ENCODE measurements at regions not wholly inside any gene's neighbourhood (a gene's known extent, or its start where the extent isn't known, plus 50 kb on each side); places are given as distances from the start of the nearest gene placed in this dataset.

DNA sequence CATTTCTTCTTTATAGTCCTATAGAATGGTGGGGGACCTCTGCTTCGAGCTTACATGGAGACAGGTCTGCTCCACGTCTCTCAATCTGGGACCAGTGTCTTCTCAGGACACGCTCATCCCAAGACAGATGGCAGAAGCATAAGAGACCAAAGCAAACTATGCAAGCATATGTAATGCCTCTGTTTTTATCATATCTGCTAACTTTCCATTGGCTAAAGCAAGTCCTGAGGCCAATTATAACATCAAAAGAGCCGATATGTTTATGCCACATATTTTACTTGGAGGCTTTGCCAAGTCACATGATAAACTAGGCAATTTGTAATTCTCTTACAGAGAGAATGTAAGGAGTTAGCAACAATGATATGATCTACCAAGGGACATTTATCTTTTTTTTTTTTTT lies 102.6 kb upstream of the NRBF2 start:
- H3K4me1 ChIP-seq (replicated peaks), result no peaks in the 10 kb centered on the region
- 0 out of 2 replicates have a peak, but pooled peaks cover 5% of the 10 kb centered on the region for H3K27me3 ChIP-seq (replicated peaks)
- no peaks in the 10 kb centered on the region for H3K9me3 ChIP-seq (replicated peaks)
- DNase-seq (ENCODE audit: low read depth in 1 of 2, low spot score in 2 of 2), result no peak
- H3K27ac ChIP-seq, result no peak overlapping the region
- no peak overlapping the region for H3K4me3 ChIP-seq
- H3K36me3 ChIP-seq, result no peaks in the 10 kb centered on the region

DNA sequence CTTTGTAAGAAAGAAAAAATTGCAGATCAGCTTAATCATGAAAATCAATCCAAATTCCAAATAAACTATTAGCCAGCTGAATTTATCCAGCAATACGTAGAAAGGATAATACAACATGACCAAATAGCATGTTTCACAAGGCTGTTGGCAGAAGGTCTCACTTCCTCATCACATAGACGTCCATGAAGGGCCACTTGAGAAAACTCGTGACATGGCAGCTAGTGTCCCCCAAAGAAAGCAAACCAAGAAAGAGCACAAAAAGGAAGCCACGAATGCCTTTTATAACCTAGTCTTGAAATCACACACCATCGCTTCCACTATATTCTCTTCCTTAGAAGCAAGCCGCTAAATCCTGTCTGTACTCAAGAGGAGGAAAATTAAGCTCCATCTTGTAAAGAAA lies 105.6 kb upstream of the NRBF2 start:
- H3K4me3 ChIP-seq, result no peak overlapping the region
- no peaks in the 10 kb centered on the region for H3K9me3 ChIP-seq (replicated peaks)
- H3K27ac ChIP-seq, result no peak overlapping the region
- H3K4me1 ChIP-seq (replicated peaks), result no peaks in the 10 kb centered on the region
- no peak for DNase-seq (ENCODE audit: low read depth in 1 of 2, low spot score in 2 of 2)
- 0 out of 2 replicates have a peak, but pooled peaks cover 5% of the 10 kb centered on the region for H3K27me3 ChIP-seq (replicated peaks)
- H3K36me3 ChIP-seq, result no peaks in the 10 kb centered on the region

- H3K9me3 ChIP-seq (replicated peaks), result no peaks in the 10 kb centered on the region
- no peaks in the 10 kb centered on the region for H3K4me1 ChIP-seq (replicated peaks)
- H3K27ac ChIP-seq, result no peak overlapping the region
- no peak for DNase-seq (ENCODE audit: low read depth in 1 of 2, low spot score in 2 of 2)
- H3K4me3 ChIP-seq, result no peak overlapping the region
- H3K27me3 ChIP-seq (replicated peaks), result no peaks in the 10 kb centered on the region; the same call in 1 of the 2 replicates
- H3K36me3 ChIP-seq, result no peaks in the 10 kb centered on the region
These were observed 111.9 kb upstream of the NRBF2 start for GRCh38 chr10:63021225-63021624.

GRCh38 chr10:63013755-63014154 lies 119.4 kb upstream of the NRBF2 start:
- Histone ChIP-seq H3K27ac (no peak overlapping the region), H3K27me3 (replicated peaks) (no peaks in the 10 kb centered on the region; the same call in 1 of the 2 replicates), H3K4me3 (no peak overlapping the region), H3K9me3 (replicated peaks) (no peaks in the 10 kb centered on the region), H3K4me1 (replicated peaks) (no peaks in the 10 kb centered on the region), H3K36me3 (no peaks in the 10 kb centered on the region)
- no peak for DNase-seq (ENCODE audit: low read depth in 1 of 2, low spot score in 2 of 2)

- no peaks in the 10 kb centered on the region for H3K36me3 ChIP-seq
- no peaks in the 10 kb centered on the region for H3K4me1 ChIP-seq (replicated peaks)
- H3K27ac ChIP-seq, result no peak overlapping the region
- no peaks in the 10 kb centered on the region; the same call in 1 of the 2 replicates for H3K27me3 ChIP-seq (replicated peaks)
- H3K9me3 ChIP-seq (replicated peaks), result no peaks in the 10 kb centered on the region
- DNase-seq (ENCODE audit: low read depth in 1 of 2, low spot score in 2 of 2), result no peak
- H3K4me3 ChIP-seq, result no peak overlapping the region
These were observed 120.5 kb upstream of the NRBF2 start for GRCh38 chr10:63012623-63013022.

- H3K36me3 ChIP-seq, result no peaks in the 10 kb centered on the region
- H3K4me1 ChIP-seq (replicated peaks), result 0 out of 2 replicates have a peak, but pooled peaks cover 6% of the 10 kb centered on the region
These were observed 122.9 kb upstream of the NRBF2 start for GRCh38 chr10:63010203-63010602.

DNA sequence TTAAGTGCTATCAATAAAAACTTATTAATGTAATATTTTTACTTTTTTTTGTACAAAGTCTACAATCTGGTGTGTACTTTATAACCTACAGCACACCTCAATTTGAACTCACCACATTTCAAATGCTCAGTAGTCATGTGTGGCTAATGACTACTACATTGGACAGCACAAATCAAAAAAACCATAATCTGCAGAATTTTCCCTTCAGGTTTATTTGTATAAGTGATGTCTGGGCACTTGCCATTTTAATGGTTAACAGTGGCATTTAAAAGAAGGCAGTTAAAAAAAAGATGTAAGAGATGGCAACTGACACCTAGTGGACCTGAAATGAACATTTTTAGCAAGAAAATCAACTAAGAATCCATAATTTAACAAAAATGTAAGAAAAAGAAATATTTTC lies 124.6 kb upstream of the NRBF2 start:
- no peaks in the 10 kb centered on the region for H3K9me3 ChIP-seq (replicated peaks)

More at GRCh38 chr10:63010203-63010602, 122.9 kb upstream of the NRBF2 start:
- no peak for DNase-seq (ENCODE audit: low read depth in 1 of 2, low spot score in 2 of 2)
- no peak overlapping the region for H3K27ac ChIP-seq
- H3K27me3 ChIP-seq (replicated peaks), result no peaks in the 10 kb centered on the region
- no peaks in the 10 kb centered on the region for H3K9me3 ChIP-seq (replicated peaks)
- H3K4me3 ChIP-seq, result no peak overlapping the region

GRCh38 chr10:63007112-63007511 lies 126.0 kb upstream of the NRBF2 start:
- H3K36me3 ChIP-seq, result no peaks in the 10 kb centered on the region
- H3K4me1 ChIP-seq (replicated peaks), result 0 out of 2 replicates have a peak, but pooled peaks cover 8% of the 10 kb centered on the region
- DNase-seq (ENCODE audit: low read depth in 1 of 2, low spot score in 2 of 2), result no peak
- no peak overlapping the region for H3K27ac ChIP-seq
- H3K27me3 ChIP-seq (replicated peaks), result no peaks in the 10 kb centered on the region
- H3K9me3 ChIP-seq (replicated peaks), result no peaks in the 10 kb centered on the region
- H3K4me3 ChIP-seq, result no peak overlapping the region

More for the DNA sequence above, 124.6 kb upstream of the NRBF2 start:
- Histone ChIP-seq H3K27me3 (replicated peaks) (no peaks in the 10 kb centered on the region), H3K4me3 (no peak overlapping the region), H3K4me1 (replicated peaks) (0 out of 2 replicates have a peak, but pooled peaks cover 8% of the 10 kb centered on the region), H3K27ac (no peak overlapping the region), H3K36me3 (no peaks in the 10 kb centered on the region)
- no peak for DNase-seq (ENCODE audit: low read depth in 1 of 2, low spot score in 2 of 2)

GRCh38 chr10:63005246-63005645 lies 127.9 kb upstream of the NRBF2 start:
- Histone ChIP-seq H3K27ac (no peak overlapping the region), H3K4me1 (replicated peaks) (0 out of 2 replicates have a peak, but pooled peaks cover 8% of the 10 kb centered on the region), H3K4me3 (no peak overlapping the region), H3K27me3 (replicated peaks) (no peaks in the 10 kb centered on the region; the same call in 1 of the 2 replicates), H3K9me3 (replicated peaks) (no peaks in the 10 kb centered on the region), H3K36me3 (no peaks in the 10 kb centered on the region)
- DNase-seq (ENCODE audit: low read depth in 1 of 2, low spot score in 2 of 2), result peak in 1 of 2 experiments; percentile 2

GRCh38 chr10:63003816-63004453 lies 129.2 kb upstream of the NRBF2 start:
- H3K4me3 ChIP-seq, result no peak overlapping the region
- no peaks in the 10 kb centered on the region for H3K9me3 ChIP-seq (replicated peaks)
- H3K27ac ChIP-seq, result no peak overlapping the region
- H3K36me3 ChIP-seq, result no peaks in the 10 kb centered on the region
- H3K4me1 ChIP-seq (replicated peaks), result 0 out of 2 replicates have a peak, but pooled peaks cover 8% of the 10 kb centered on the region
- no peaks in the 10 kb centered on the region; the same call in 1 of the 2 replicates for H3K27me3 ChIP-seq (replicated peaks)
- DNase-seq (ENCODE audit: low read depth in 1 of 2, low spot score in 2 of 2), result no peak

DNA sequence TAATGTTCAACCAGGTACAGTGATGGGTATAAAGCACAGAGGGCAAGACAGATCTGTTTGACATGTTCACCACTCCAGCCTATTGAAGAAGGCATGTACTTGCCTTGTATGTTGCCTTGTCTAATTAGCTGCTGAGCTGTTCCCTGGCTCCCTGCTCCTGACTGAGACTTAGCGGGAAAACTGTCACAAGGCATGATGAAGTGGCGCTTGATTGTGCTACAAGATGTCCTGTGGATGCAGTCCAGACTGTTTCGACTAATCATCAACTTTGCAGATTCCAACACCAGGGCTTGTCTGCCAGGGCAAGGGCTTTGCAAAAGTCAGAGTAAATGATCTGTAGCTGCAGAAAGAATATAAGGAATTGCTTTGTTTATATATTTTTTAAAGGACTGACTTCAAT lies 136.2 kb upstream of the NRBF2 start:
- Histone ChIP-seq H3K4me1 (replicated peaks) (peaks cover 6% of the 10 kb centered on the region), H3K4me3 (no peak overlapping the region), H3K27me3 (replicated peaks) (no peaks in the 10 kb centered on the region; the same call in 1 of the 2 replicates), H3K9me3 (replicated peaks) (no peaks in the 10 kb centered on the region), H3K36me3 (no peaks in the 10 kb centered on the region), H3K27ac (no peak overlapping the region)
- no peak for DNase-seq (ENCODE audit: low read depth in 1 of 2, low spot score in 2 of 2)

GRCh38 chr10:62996516-62996915 lies 136.6 kb upstream of the NRBF2 start:
- H3K4me3 ChIP-seq, result no peak overlapping the region
- H3K9me3 ChIP-seq (replicated peaks), result no peaks in the 10 kb centered on the region
- H3K36me3 ChIP-seq, result no peaks in the 10 kb centered on the region
- no peak for DNase-seq (ENCODE audit: low read depth in 1 of 2, low spot score in 2 of 2)
- H3K4me1 ChIP-seq (replicated peaks), result peaks cover 7% of the 10 kb centered on the region
- H3K27ac ChIP-seq, result no peak overlapping the region
- H3K27me3 ChIP-seq (replicated peaks), result no peaks in the 10 kb centered on the region; the same call in 1 of the 2 replicates

GRCh38 chr10:62993121-62993520 lies 140.0 kb upstream of the NRBF2 start:
- H3K27me3 ChIP-seq (replicated peaks), result no peaks in the 10 kb centered on the region
- H3K4me3 ChIP-seq, result no peak overlapping the region
- H3K36me3 ChIP-seq, result no peaks in the 10 kb centered on the region
- peaks cover 7% of the 10 kb centered on the region for H3K4me1 ChIP-seq (replicated peaks)
- DNase-seq (ENCODE audit: low read depth in 1 of 2, low spot score in 2 of 2), result no peak
- no peaks in the 10 kb centered on the region for H3K9me3 ChIP-seq (replicated peaks)
- H3K27ac ChIP-seq, result no peak overlapping the region

- Histone ChIP-seq H3K36me3 (no peaks in the 10 kb centered on the region), H3K9me3 (replicated peaks) (no peaks in the 10 kb centered on the region), H3K4me3 (no peak overlapping the region), H3K27me3 (replicated peaks) (no peaks in the 10 kb centered on the region), H3K4me1 (replicated peaks) (peaks cover 7% of the 10 kb centered on the region), H3K27ac (no peak overlapping the region)
- DNase-seq (ENCODE audit: low read depth in 1 of 2, low spot score in 2 of 2), result no peak
These were observed 140.9 kb upstream of the NRBF2 start for GRCh38 chr10:62992145-62992721.

All from SJSA1 (cell line).